Retinal pigment epithelial cell (primary cell): ENCODE measurements at regions not wholly inside any gene's neighbourhood (a gene's known extent, or its start where the extent isn't known, plus 50 kb on each side); places are given as distances from the start of the nearest gene placed in this dataset.

Source experiments
- DNase-seq: peaks from one replicate; pipeline ENCODE4 v3.0.0-alpha.2; 2010; ENCODE audit warnings: low read depth
- H3K4me3 ChIP-seq: 2 replicates; pipeline ENCODE4 v1.5.1; 2011; ENCODE audit warnings: mild to moderate bottlenecking, low read length, control low read depth, moderate library complexity
- TF ChIP-seq, protein P1 (sequence below): conservative IDR thresholded peaks from 2 replicates; pipeline ENCODE4 v1.5.1; 2011; ENCODE audit warnings: low read depth, low read length, control low read depth, inconsistent platforms

- H3K4me3 ChIP-seq: no peak overlapping the region
- TF ChIP-seq, protein P1, sequence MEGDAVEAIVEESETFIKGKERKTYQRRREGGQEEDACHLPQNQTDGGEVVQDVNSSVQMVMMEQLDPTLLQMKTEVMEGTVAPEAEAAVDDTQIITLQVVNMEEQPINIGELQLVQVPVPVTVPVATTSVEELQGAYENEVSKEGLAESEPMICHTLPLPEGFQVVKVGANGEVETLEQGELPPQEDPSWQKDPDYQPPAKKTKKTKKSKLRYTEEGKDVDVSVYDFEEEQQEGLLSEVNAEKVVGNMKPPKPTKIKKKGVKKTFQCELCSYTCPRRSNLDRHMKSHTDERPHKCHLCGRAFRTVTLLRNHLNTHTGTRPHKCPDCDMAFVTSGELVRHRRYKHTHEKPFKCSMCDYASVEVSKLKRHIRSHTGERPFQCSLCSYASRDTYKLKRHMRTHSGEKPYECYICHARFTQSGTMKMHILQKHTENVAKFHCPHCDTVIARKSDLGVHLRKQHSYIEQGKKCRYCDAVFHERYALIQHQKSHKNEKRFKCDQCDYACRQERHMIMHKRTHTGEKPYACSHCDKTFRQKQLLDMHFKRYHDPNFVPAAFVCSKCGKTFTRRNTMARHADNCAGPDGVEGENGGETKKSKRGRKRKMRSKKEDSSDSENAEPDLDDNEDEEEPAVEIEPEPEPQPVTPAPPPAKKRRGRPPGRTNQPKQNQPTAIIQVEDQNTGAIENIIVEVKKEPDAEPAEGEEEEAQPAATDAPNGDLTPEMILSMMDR: no peak
- DNase-seq: no peak
Observed at GRCh38 chr5:84696651-84697050, 312.0 kb upstream of the EDIL3 start.

DNA sequence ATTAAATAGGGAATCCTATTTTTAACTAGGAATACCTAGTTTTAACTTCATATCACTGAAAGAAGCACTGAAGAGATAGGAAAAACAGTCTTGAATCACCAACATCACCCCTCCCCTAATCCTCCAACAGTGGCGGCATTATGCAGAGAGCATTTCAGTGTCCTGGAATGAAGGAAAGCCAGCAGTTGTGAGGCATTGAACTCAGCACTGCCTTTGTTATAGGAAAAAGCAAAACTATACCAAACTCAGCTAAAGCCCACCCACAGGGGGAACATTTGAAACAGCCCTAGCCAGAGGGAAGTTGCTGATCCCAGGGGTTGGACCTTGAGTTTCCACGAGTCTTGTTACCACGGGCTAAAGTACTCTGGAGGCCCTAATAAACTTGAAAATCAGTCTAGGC, 310.6 kb upstream of the EDIL3 start:
- DNase-seq: no peak
- TF ChIP-seq, protein P1: no peak
- H3K4me3 ChIP-seq: no peak overlapping the region

- DNase-seq: no peak
- TF ChIP-seq, protein P1: no peak
- no peak overlapping the region for H3K4me3 ChIP-seq
Observed at GRCh38 chr5:84693256-84693655, 308.6 kb upstream of the EDIL3 start.

- TF ChIP-seq, protein P1: no peak
- no peak for DNase-seq
- no peak overlapping the region for H3K4me3 ChIP-seq
Observed at GRCh38 chr5:84688566-84688965, 303.9 kb upstream of the EDIL3 start.

GRCh38 chr5:84685121-84685894, 300.6 kb upstream of the EDIL3 start:
- no peak for DNase-seq
- TF ChIP-seq, protein P1: no peak
- no peak overlapping the region for H3K4me3 ChIP-seq

GRCh38 chr5:84683594-84683993, 298.9 kb upstream of the EDIL3 start:
- H3K4me3 ChIP-seq: no peak overlapping the region
- DNase-seq: no peak
- TF ChIP-seq, protein P1: no peak

- H3K4me3 ChIP-seq: no peak overlapping the region
- no peak for DNase-seq
- TF ChIP-seq, protein P1: no peak
Observed at GRCh38 chr5:84682531-84682930, 297.9 kb upstream of the EDIL3 start.
